ENCODE measurements at regions not wholly inside any gene's neighbourhood (a gene's known extent, or its start where the extent isn't known, plus 50 kb on each side); places are given as distances from the start of the nearest gene placed in this dataset.

GRCh38 chr5:15008921-15009320 lies 137.3 kb upstream of the ANKH start:
- Histone ChIP-seq H3K4me3 (no peak overlapping the region), H3K4me1 (peaks cover 25 to 29% (median 27%) of the 10 kb centered on the region in 4 donors), H3K9me3 (no peaks in the 10 kb centered on the region), H3K27ac (replicated peaks in 1 of 4) (peak overlapping the region; percentile 52 to 76 (median 68)), H3K27me3 (no peaks in the 10 kb centered on the region), H3K36me3 (no peaks in the 10 kb centered on the region)
- no peak for TF ChIP-seq POLR2AphosphoS5 (IDR thresholded peaks at IDR 0.05)
- TF ChIP-seq EP300 (IDR thresholded peaks at IDR 0.05): no peak
- no peak for TF ChIP-seq CTCF (IDR thresholded peaks at IDR 0.05)
- TF ChIP-seq POLR2A (IDR thresholded peaks at IDR 0.05; ENCODE audit: low read depth): no peak
- no peak for DNase-seq (ENCODE audit: extremely low spot score)
- WGBS: 65% methylated on average over 5 of the region's 5 CpGs
- intact Hi-C loops (cut with DNase I): no loop called here

GRCh38 chr5:15008476-15008875 lies 136.9 kb upstream of the ANKH start:
- 29% methylated on average over 7 of the region's 8 CpGs for WGBS
- H3K27ac ChIP-seq (replicated peaks in 1 of 4): peak overlapping the region; percentile 52 to 76 (median 68)
- no peak for TF ChIP-seq POLR2A (IDR thresholded peaks at IDR 0.05; ENCODE audit: low read depth)
- no peak for TF ChIP-seq CTCF (IDR thresholded peaks at IDR 0.05)
- TF ChIP-seq EP300 (IDR thresholded peaks at IDR 0.05): peak; percentile 77
- TF ChIP-seq POLR2AphosphoS5 (IDR thresholded peaks at IDR 0.05): peak; percentile 74 to 80
- H3K27me3 ChIP-seq: no peaks in the 10 kb centered on the region
- intact Hi-C loops (cut with DNase I): no loop called here
- DNase-seq (ENCODE audit: extremely low spot score): peak; percentile 97
- H3K9me3 ChIP-seq: no peaks in the 10 kb centered on the region
- H3K4me1 ChIP-seq: peaks cover 25 to 33% (median 31%) of the 10 kb centered on the region in 4 donors
- no peak overlapping the region for H3K4me3 ChIP-seq
- H3K36me3 ChIP-seq: no peaks in the 10 kb centered on the region

- no peak for DNase-seq (ENCODE audit: extremely low spot score)
- Histone ChIP-seq H3K36me3 (no peaks in the 10 kb centered on the region), H3K9me3 (no peaks in the 10 kb centered on the region), H3K4me1 (peaks cover 25 to 35% (median 32%) of the 10 kb centered on the region in 4 donors), H3K27me3 (no peaks in the 10 kb centered on the region), H3K27ac (replicated peaks in 1 of 4) (peak overlapping the region; percentile 45 to 76 (median 68)), H3K4me3 (no peak overlapping the region)
- intact Hi-C loops (cut with DNase I): no loop called here
- WGBS: 50% methylated on average over 4 of the region's 4 CpGs
- TF ChIP-seq CTCF (IDR thresholded peaks at IDR 0.05) (no peak), POLR2A (IDR thresholded peaks at IDR 0.05; ENCODE audit: low read depth) (no peak), EP300 (IDR thresholded peaks at IDR 0.05) (no peak), POLR2AphosphoS5 (IDR thresholded peaks at IDR 0.05) (no peak)
Observed at GRCh38 chr5:15007646-15008045, 136.1 kb upstream of the ANKH start.

- no peak overlapping the region for H3K27ac ChIP-seq (replicated peaks in 1 of 4)
- intact Hi-C loops (cut with DNase I): loop anchor here (5.0 kb wide), 1 partner anchor 132 kb away; the partner anchor contains the start of gene ANKH
- TF ChIP-seq POLR2A (IDR thresholded peaks at IDR 0.05; ENCODE audit: low read depth) (no peak), POLR2AphosphoS5 (IDR thresholded peaks at IDR 0.05) (no peak)
Observed at GRCh38 chr5:15004506-15004905, 132.9 kb upstream of the ANKH start.

GRCh38 chr5:15003511-15003920 lies 131.9 kb upstream of the ANKH start:
- intact Hi-C loops (cut with DNase I): loop anchor here (1.0 to 5.0 kb wide), 2 partner anchors 131 to 276 kb away; partner anchors contain the start of gene ANKH
- Histone ChIP-seq H3K4me3 (no peak overlapping the region), H3K27me3 (no peaks in the 10 kb centered on the region), H3K36me3 (no peaks in the 10 kb centered on the region), H3K9me3 (peaks cover 0 to under 1% (median 0%) of the 10 kb centered on the region in 4 donors), H3K27ac (replicated peaks in 1 of 4) (no peak overlapping the region), H3K4me1 (peaks cover 8 to 17% (median 14%) of the 10 kb centered on the region in 4 donors)
- WGBS: 50% methylated on average over 4 of the region's 4 CpGs
- no peak for DNase-seq (ENCODE audit: extremely low spot score)
- TF ChIP-seq POLR2AphosphoS5 (IDR thresholded peaks at IDR 0.05) (peak in 1 of 2 donors; percentile 36), CTCF (IDR thresholded peaks at IDR 0.05) (peak; percentile 85 to 88 (median 87)), POLR2A (IDR thresholded peaks at IDR 0.05; ENCODE audit: low read depth) (no peak)

More at GRCh38 chr5:15004506-15004905, 132.9 kb upstream of the ANKH start:
- peaks cover 17 to 27% (median 24%) of the 10 kb centered on the region in 4 donors for H3K4me1 ChIP-seq
- H3K36me3 ChIP-seq: no peaks in the 10 kb centered on the region
- no peak for DNase-seq (ENCODE audit: extremely low spot score)
- H3K9me3 ChIP-seq: no peaks in the 10 kb centered on the region
- no peak overlapping the region for H3K4me3 ChIP-seq
- no peaks in the 10 kb centered on the region for H3K27me3 ChIP-seq

Measured in esophagus muscularis mucosa (tissue), 4 donors.